Hepatocyte (in vitro differentiated cells): ENCODE measurements at regions not wholly inside any gene's neighbourhood (a gene's known extent, or its start where the extent isn't known, plus 50 kb on each side); places are given as distances from the start of the nearest gene placed in this dataset.
A peak's percentile ranks its signal among the peaks of the same experiment; 100 is the strongest.

Experiments used
- DNase-seq: peaks from one replicate; pipeline ENCODE4 v3.0.0-alpha.2; 2016; ENCODE audit warnings: low spot score
- H2AFZ ChIP-seq: fragments of 200-600 bp; sonication (generic); 2 replicates; pipeline ENCODE4 v1.6.0; 2016; ENCODE audit warnings: antibody characterized with exemption, mild to moderate bottlenecking
- H3K27ac ChIP-seq: fragments of 200-600 bp; sonication (generic); 2 replicates; pipeline ENCODE4 v1.5.1; 2016; ENCODE audit warnings: mild to moderate bottlenecking
- H3K27me3 ChIP-seq: fragments of 200-600 bp; sonication (generic); 2 replicates; pipeline ENCODE4 v1.6.1; 2016
- H3K36me3 ChIP-seq: fragments of 200-600 bp; sonication (generic); replicated peaks from 2 replicates; pipeline ENCODE4 v1.5.1; 2016; ENCODE audit warnings: low read depth; ENCODE audit not compliant: insufficient read depth
- H3K4me1 ChIP-seq: fragments of 200-600 bp; sonication (generic); 2 replicates; pipeline ENCODE4 v1.5.1; 2016; ENCODE audit warnings: mild to moderate bottlenecking, moderate library complexity; ENCODE audit not compliant: insufficient read depth
- H3K4me2 ChIP-seq: fragments of 200-600 bp; sonication (generic); 2 replicates; pipeline ENCODE4 v1.6.0; 2016
- H3K4me3 ChIP-seq: fragments of 200-600 bp; sonication (generic); 2 replicates; pipeline ENCODE4 v1.5.1; 2016; ENCODE audit warnings: mild to moderate bottlenecking
- H3K79me2 ChIP-seq: fragments of 200-600 bp; sonication (generic); 2 replicates; pipeline ENCODE4 v1.6.0; 2017; ENCODE audit warnings: mild to moderate bottlenecking
- H3K9me2 ChIP-seq: fragments of 200-600 bp; sonication (generic); replicated peaks from 2 replicates; pipeline ENCODE4 v1.6.0; 2017; ENCODE audit warnings: mild to moderate bottlenecking; ENCODE audit not compliant: insufficient read depth
- H3K9me3 ChIP-seq: fragments of 200-600 bp; sonication (generic); 2 replicates; pipeline ENCODE4 v1.5.1; 2016; ENCODE audit warnings: low read depth, mild to moderate bottlenecking
- H4K20me1 ChIP-seq: fragments of 200-600 bp; sonication (generic); 2 replicates; pipeline ENCODE4 v1.6.0; 2016; ENCODE audit warnings: mild to moderate bottlenecking; ENCODE audit not compliant: insufficient read depth, poor library complexity, severe bottlenecking
- EZH2 ChIP-seq: fragments of 200-600 bp; sonication (generic); IDR thresholded peaks from 2 replicates; pipeline ENCODE4 v1.6.1; 2016; ENCODE audit warnings: antibody characterized with exemption, mild to moderate bottlenecking, borderline replicate concordance
- EZH2phosphoT487 ChIP-seq: fragments of 200-600 bp; sonication (generic); IDR thresholded peaks from one replicate; pipeline ENCODE4 v1.6.1; 2018; ENCODE audit warnings: antibody characterized with exemption, mild to moderate bottlenecking, low read depth, moderate library complexity; ENCODE audit not compliant: unreplicated experiment, severe bottlenecking
- WGBS: methylation state at CpG from one replicate; pipeline ENCODE4 v1.1.6; 2016; ENCODE audit warnings: low lambda C conversion rate; ENCODE audit errors: missing lambda C conversion rate; 5-methylcytosine and 5-hydroxymethylcytosine counted together
- TF ChIP-seq, protein P1 (sequence below): fragments of 200-600 bp; sonication (generic); IDR thresholded peaks from 2 replicates; pipeline ENCODE4 v1.5.1; 2016; ENCODE audit warnings: antibody characterized with exemption, mild to moderate bottlenecking; ENCODE audit not compliant: poor library complexity

GRCh38 chr2:163182764-163183354 lies 344.3 kb upstream of the KCNH7 start:
- no peaks in the 10 kb centered on the region for H3K79me2 ChIP-seq
- no peaks in the 10 kb centered on the region for H4K20me1 ChIP-seq
- H3K4me1 ChIP-seq: no peaks in the 10 kb centered on the region
- H3K9me3 ChIP-seq: no peaks in the 10 kb centered on the region
- H3K9me2 ChIP-seq: no peaks in the 10 kb centered on the region
- no peak overlapping the region for H3K4me3 ChIP-seq
- no peaks in the 10 kb centered on the region for H3K36me3 ChIP-seq
- H3K27ac ChIP-seq: no peak overlapping the region
- no peak overlapping the region for H3K4me2 ChIP-seq
- WGBS: 65% methylated on average over 2 of the region's 2 CpGs
- peaks cover 6% of the 10 kb centered on the region for H3K27me3 ChIP-seq
- peak; percentile 10 for DNase-seq
- TF ChIP-seq EZH2 (no peak), EZH2phosphoT487 (no peak)
- TF ChIP-seq, protein P1, sequence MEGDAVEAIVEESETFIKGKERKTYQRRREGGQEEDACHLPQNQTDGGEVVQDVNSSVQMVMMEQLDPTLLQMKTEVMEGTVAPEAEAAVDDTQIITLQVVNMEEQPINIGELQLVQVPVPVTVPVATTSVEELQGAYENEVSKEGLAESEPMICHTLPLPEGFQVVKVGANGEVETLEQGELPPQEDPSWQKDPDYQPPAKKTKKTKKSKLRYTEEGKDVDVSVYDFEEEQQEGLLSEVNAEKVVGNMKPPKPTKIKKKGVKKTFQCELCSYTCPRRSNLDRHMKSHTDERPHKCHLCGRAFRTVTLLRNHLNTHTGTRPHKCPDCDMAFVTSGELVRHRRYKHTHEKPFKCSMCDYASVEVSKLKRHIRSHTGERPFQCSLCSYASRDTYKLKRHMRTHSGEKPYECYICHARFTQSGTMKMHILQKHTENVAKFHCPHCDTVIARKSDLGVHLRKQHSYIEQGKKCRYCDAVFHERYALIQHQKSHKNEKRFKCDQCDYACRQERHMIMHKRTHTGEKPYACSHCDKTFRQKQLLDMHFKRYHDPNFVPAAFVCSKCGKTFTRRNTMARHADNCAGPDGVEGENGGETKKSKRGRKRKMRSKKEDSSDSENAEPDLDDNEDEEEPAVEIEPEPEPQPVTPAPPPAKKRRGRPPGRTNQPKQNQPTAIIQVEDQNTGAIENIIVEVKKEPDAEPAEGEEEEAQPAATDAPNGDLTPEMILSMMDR: peak; percentile 76
- H2AFZ ChIP-seq: no peak overlapping the region

GRCh38 chr2:163177592-163177991 lies 339.0 kb upstream of the KCNH7 start:
- TF ChIP-seq EZH2phosphoT487 (no peak), EZH2 (no peak)
- TF ChIP-seq, protein P1: no peak
- H3K79me2 ChIP-seq: no peaks in the 10 kb centered on the region
- WGBS: 81% methylated on average over 3 of the region's 3 CpGs
- no peak overlapping the region for H3K4me3 ChIP-seq
- no peaks in the 10 kb centered on the region for H3K9me3 ChIP-seq
- no peaks in the 10 kb centered on the region for H3K4me1 ChIP-seq
- H3K4me2 ChIP-seq: no peak overlapping the region
- no peak for DNase-seq
- H2AFZ ChIP-seq: no peak overlapping the region
- H3K27me3 ChIP-seq: peaks cover 6% of the 10 kb centered on the region
- H3K36me3 ChIP-seq: no peaks in the 10 kb centered on the region
- H3K27ac ChIP-seq: no peak overlapping the region
- no peaks in the 10 kb centered on the region for H4K20me1 ChIP-seq
- no peaks in the 10 kb centered on the region for H3K9me2 ChIP-seq

DNA sequence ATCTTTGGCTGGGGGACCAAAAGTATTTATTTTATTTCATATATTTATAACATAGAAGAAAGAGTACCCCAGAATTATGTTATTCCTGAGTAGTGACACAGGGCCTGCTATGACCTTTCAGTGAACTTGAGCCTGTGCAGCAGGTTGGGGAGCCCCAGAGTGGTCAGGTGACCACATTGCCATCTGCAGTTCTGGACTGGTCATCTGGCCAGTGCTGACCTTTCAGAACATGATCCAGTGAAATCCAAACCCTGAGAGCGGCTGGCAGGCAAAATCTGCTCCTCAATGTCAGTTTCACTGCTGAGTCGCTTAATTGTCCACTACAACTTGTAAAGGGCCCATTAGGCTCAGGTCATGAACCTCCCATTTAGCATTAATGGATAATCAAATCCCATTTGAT lies 336.7 kb upstream of the KCNH7 start:
- Histone ChIP-seq H3K27ac (no peak overlapping the region), H4K20me1 (no peaks in the 10 kb centered on the region), H3K9me3 (no peaks in the 10 kb centered on the region), H3K9me2 (no peaks in the 10 kb centered on the region), H2AFZ (no peak overlapping the region), H3K27me3 (no peaks in the 10 kb centered on the region), H3K36me3 (no peaks in the 10 kb centered on the region), H3K4me3 (no peak overlapping the region), H3K79me2 (no peaks in the 10 kb centered on the region), H3K4me2 (no peak overlapping the region), H3K4me1 (no peaks in the 10 kb centered on the region)
- TF ChIP-seq EZH2phosphoT487: no peak
- TF ChIP-seq, protein P1: no peak
- no peak for TF ChIP-seq EZH2
- 86% methylated on average over 2 of the region's 2 CpGs for WGBS
- DNase-seq: no peak
